HEK293 (cell line): ENCODE measurements at regions not wholly inside any gene's neighbourhood (a gene's known extent, or its start where the extent isn't known, plus 50 kb on each side); places are given as distances from the start of the nearest gene placed in this dataset.

Source experiments
- CTCF ChIA-PET: fragments of 350-600 bp; formaldehyde crosslinking; extraction: SDS; loops from one replicate; lab custom pipeline; 2021; ENCODE audit warnings: antibody characterized with exemption; lab: Yijun Ruan, JAX
- POLR2A ChIA-PET: fragments of 300-600 bp; formaldehyde crosslinking; extraction: SDS; loops from one replicate; lab custom pipeline; 2020; ENCODE audit warnings: antibody characterized with exemption, inconsistent platforms; lab: Yijun Ruan, JAX
- H3K27ac ChIP-seq: fragments of 200-500 bp; sonication (Bioruptor generic); 2 replicates; pipeline ENCODE4 v1.5.1; 2014; ENCODE audit warnings: low read depth, low read length, control low read depth, inconsistent platforms; ENCODE audit errors: extremely low read depth
- H3K36me3 ChIP-seq, 2 experiments: fragments of 200-500 bp in 1 of 2; sonication (Bioruptor generic) in 1 of 2; 1 replicate in 1 of 2; 2 replicates in 1 of 2; pipeline ENCODE4 v1.5.1; 2014 to 2017; ENCODE audit warnings: inconsistent platforms in 2 of 2, low read length in 2 of 2; ENCODE audit not compliant: control insufficient read depth in 2 of 2, insufficient read depth in 1 of 2
- H3K4me1 ChIP-seq: fragments of 200-500 bp; sonication (Bioruptor generic); 2 replicates; pipeline ENCODE4 v1.5.1; 2014; ENCODE audit warnings: mild to moderate bottlenecking, low read length, inconsistent platforms; ENCODE audit not compliant: control insufficient read depth, insufficient read depth
- H3K4me3 ChIP-seq: 2 replicates; pipeline ENCODE4 v1.5.1; 2011; ENCODE audit warnings: low read depth, mild to moderate bottlenecking, control low read depth, low read length, moderate library complexity
- H3K9me3 ChIP-seq: fragments of 200-500 bp; sonication (Bioruptor generic); 2 replicates; pipeline ENCODE4 v1.5.1; 2014; ENCODE audit warnings: low read depth, low read length, inconsistent platforms; ENCODE audit not compliant: control insufficient read depth, insufficient read depth
- FEZF1 ChIP-seq: fragments of 450-650 bp; formaldehyde crosslinking; IDR thresholded peaks from 2 replicates; pipeline ENCODE4 v1.5.1; 2016; ENCODE audit warnings: missing biosample characterization, missing genetic modification characterization
- OSR2 ChIP-seq: fragments of 450-650 bp; formaldehyde crosslinking; IDR thresholded peaks from 2 replicates; pipeline ENCODE4 v1.5.1; 2016; ENCODE audit warnings: missing biosample characterization, missing genetic modification characterization
- PBX3 ChIP-seq: sonication (generic); formaldehyde crosslinking; IDR thresholded peaks from 2 replicates; pipeline ENCODE4 v1.8.1; 2022; ENCODE audit warnings: mild to moderate bottlenecking, moderate library complexity, missing genetic modification reagents
- REST ChIP-seq: fragments of 450-650 bp; formaldehyde crosslinking; IDR thresholded peaks from 2 replicates; pipeline ENCODE4 v1.5.1; 2016; ENCODE audit warnings: missing biosample characterization, missing genetic modification characterization
- SP2 ChIP-seq: fragments of 450-650 bp; formaldehyde crosslinking; IDR thresholded peaks from 2 replicates; pipeline ENCODE4 v1.5.1; 2016; ENCODE audit warnings: missing biosample characterization, missing genetic modification characterization
- ZBTB44 ChIP-seq: fragments of 450-650 bp; IDR thresholded peaks from 2 replicates; pipeline ENCODE4 v1.5.1; 2018; ENCODE audit warnings: missing biosample characterization, mild to moderate bottlenecking, missing genetic modification characterization
- ZFHX2 ChIP-seq: fragments of 450-650 bp; formaldehyde crosslinking; conservative IDR thresholded peaks from 2 replicates; pipeline ENCODE4 v1.5.1; 2016; ENCODE audit warnings: missing biosample characterization, missing genetic modification characterization
- ZNF140 ChIP-seq: fragments of 450-650 bp; formaldehyde crosslinking; IDR thresholded peaks from 2 replicates; pipeline ENCODE4 v1.5.1; 2016; ENCODE audit warnings: missing biosample characterization, missing genetic modification characterization
- ZNF174 ChIP-seq: fragments of 450-650 bp; formaldehyde crosslinking; IDR thresholded peaks from 2 replicates; pipeline ENCODE4 v1.5.0; 2017; ENCODE audit warnings: missing biosample characterization, mild to moderate bottlenecking, missing genetic modification characterization
- ZNF248 ChIP-seq: fragments of 450-650 bp; formaldehyde crosslinking; IDR thresholded peaks from 2 replicates; pipeline ENCODE4 v1.5.1; 2017; ENCODE audit warnings: missing biosample characterization, missing genetic modification characterization
- ZNF302 ChIP-seq: fragments of 450-650 bp; formaldehyde crosslinking; IDR thresholded peaks from 2 replicates; pipeline ENCODE4 v1.5.1; 2016; ENCODE audit warnings: missing biosample characterization, missing genetic modification characterization, low read depth
- ZNF311 ChIP-seq: fragments of 450-650 bp; formaldehyde crosslinking; IDR thresholded peaks from 2 replicates; pipeline ENCODE4 v1.5.1; 2017; ENCODE audit warnings: missing biosample characterization, missing genetic modification characterization, borderline replicate concordance
- ZNF423 ChIP-seq: fragments of 450-650 bp; formaldehyde crosslinking; IDR thresholded peaks from 2 replicates; pipeline ENCODE4 v1.5.1; 2016; ENCODE audit warnings: missing biosample characterization, missing genetic modification characterization
- ZNF580 ChIP-seq: fragments of 450-650 bp; formaldehyde crosslinking; IDR thresholded peaks from 2 replicates; pipeline ENCODE4 v1.5.1; 2016; ENCODE audit warnings: missing biosample characterization, missing genetic modification characterization
- ZNF596 ChIP-seq: fragments of 450-650 bp; IDR thresholded peaks from 2 replicates; pipeline ENCODE4 v1.5.0; 2018; ENCODE audit warnings: missing biosample characterization, mild to moderate bottlenecking, missing genetic modification characterization, moderate library complexity
- ZNF704 ChIP-seq: fragments of 450-650 bp; formaldehyde crosslinking; IDR thresholded peaks from 2 replicates; pipeline ENCODE4 v1.5.1; 2016; ENCODE audit warnings: missing biosample characterization, missing genetic modification characterization
- ZXDB ChIP-seq: fragments of 450-650 bp; formaldehyde crosslinking; IDR thresholded peaks from 2 replicates; pipeline ENCODE4 v1.5.1; 2016; ENCODE audit warnings: missing biosample characterization, missing genetic modification characterization

GRCh38 chr12:28104316-28104715 lies 85.9 kb upstream of the CCDC91 start (continued):
- TF ChIP-seq FEZF1 (tag by site-specific recombination) (peak; percentile 25; the same call in 1 of the 2 replicates), ZNF174 (no peak), ZNF140 (no peak)

- ChIA-PET POLR2A (no interaction called here), CTCF (interaction anchor here (0.7 kb wide), 1 partner anchor 135 kb away, joined by 3 read pairs; no protein-coding TSS in a partner anchor)
- no peaks in the 10 kb centered on the region for H3K9me3 ChIP-seq
- no peak overlapping the region for H3K4me3 ChIP-seq
- H3K4me1 ChIP-seq = no peaks in the 10 kb centered on the region
- H3K27ac ChIP-seq = no peak overlapping the region
- no peak for TF ChIP-seq SP2 (tag by site-specific recombination)
- no peak for TF ChIP-seq FEZF1 (tag by site-specific recombination)
- no peak for TF ChIP-seq ZNF311 (tag by site-specific recombination)
- 0 out of 2 replicates have a peak, but pooled peaks have one; percentile 12 for TF ChIP-seq ZXDB
- no peaks in the 10 kb centered on the region for H3K36me3 ChIP-seq
These were observed 85.1 kb upstream of the CCDC91 start for GRCh38 chr12:28104903-28105864.

GRCh38 chr12:28107679-28108078 lies 82.6 kb upstream of the CCDC91 start:
- H3K9me3 ChIP-seq = no peaks in the 10 kb centered on the region
- POLR2A ChIA-PET = no interaction called here
- CTCF ChIA-PET = no interaction called here
- no peak for TF ChIP-seq ZNF423
- no peak for TF ChIP-seq ZNF302
- no peaks in the 10 kb centered on the region for H3K36me3 ChIP-seq
- no peak overlapping the region for H3K27ac ChIP-seq
- no peaks in the 10 kb centered on the region for H3K4me1 ChIP-seq
- H3K4me3 ChIP-seq = no peak overlapping the region

- no peaks in the 10 kb centered on the region for H3K36me3 ChIP-seq
- H3K9me3 ChIP-seq = no peaks in the 10 kb centered on the region
- no peaks in the 10 kb centered on the region for H3K4me1 ChIP-seq
- ChIA-PET POLR2A (no interaction called here), CTCF (interaction anchor here (0.7 kb wide), 1 partner anchor 171 kb away, joined by 3 read pairs; no protein-coding TSS in a partner anchor)
- no peak overlapping the region for H3K4me3 ChIP-seq
- H3K27ac ChIP-seq = no peak overlapping the region
- TF ChIP-seq OSR2 (tag by site-specific recombination) = no peak
- no peak for TF ChIP-seq ZNF248
- no peak for TF ChIP-seq ZBTB44 (tag by site-specific recombination)
- no peak for TF ChIP-seq ZFHX2 (tag by site-specific recombination)
- no peak for TF ChIP-seq ZNF704
- no peak for TF ChIP-seq REST (tag by site-specific recombination)
- no peak for TF ChIP-seq ZNF580 (tag by site-specific recombination)
- no peak for TF ChIP-seq ZNF596 (tag by site-specific recombination)
- no peak for TF ChIP-seq PBX3 (CRISPR knock-in tag)
These were observed 81.7 kb upstream of the CCDC91 start for GRCh38 chr12:28108599-28108998.
